ENCODE measurements at regions not wholly inside any gene's neighbourhood (a gene's known extent, or its start where the extent isn't known, plus 50 kb on each side); places are given as distances from the start of the nearest gene placed in this dataset.

DNA sequence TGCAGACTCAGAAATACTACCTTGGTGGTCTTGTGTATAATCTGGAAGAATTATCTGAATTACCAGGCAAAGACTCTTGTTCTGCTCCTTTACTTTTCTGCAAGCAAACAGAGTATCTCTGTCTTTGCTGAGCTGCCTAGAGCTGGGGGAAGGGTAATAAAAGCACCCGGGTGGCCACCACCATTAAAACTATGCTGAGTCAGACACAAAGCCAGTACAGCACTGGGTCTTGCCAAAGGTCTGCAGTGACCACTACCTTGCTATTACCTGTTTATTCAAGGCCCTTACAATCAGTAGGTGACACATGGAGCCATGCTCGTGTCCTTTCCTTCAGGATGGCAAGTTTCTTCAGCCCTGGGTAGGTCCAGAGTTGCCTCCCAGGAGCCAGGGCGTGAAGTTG lies 420.6 kb upstream of the CNTN5 start:
- Histone ChIP-seq H3K4me3 (ENCODE audit: low read length) (no peak overlapping the region), H3K27ac (ENCODE audit: low read depth, low read length) (no peak overlapping the region), H3K9me2 (replicated peaks; ENCODE audit: control insufficient read depth, low read length) (no peaks in the 10 kb centered on the region), H3K9me3 (ENCODE audit: control insufficient read depth, insufficient read depth, low read length) (no peaks in the 10 kb centered on the region), H3K4me2 (ENCODE audit: low read length) (no peak overlapping the region), H3F3A (ENCODE audit: control insufficient read depth, insufficient read depth) (no peaks in the 10 kb centered on the region), H3K4me1 (ENCODE audit: control insufficient read depth, low read length) (no peaks in the 10 kb centered on the region), H3K36me3 (ENCODE audit: control insufficient read depth, low read length) (no peaks in the 10 kb centered on the region), H3K79me2 (ENCODE audit: control insufficient read depth, low read length) (no peaks in the 10 kb centered on the region), H3K27me3 (ENCODE audit: control insufficient read depth, low read length) (no peaks in the 10 kb centered on the region), H4K20me1 (ENCODE audit: control insufficient read depth, insufficient read depth, low read depth, low read length) (no peaks in the 10 kb centered on the region)
- TF ChIP-seq, protein P1, sequence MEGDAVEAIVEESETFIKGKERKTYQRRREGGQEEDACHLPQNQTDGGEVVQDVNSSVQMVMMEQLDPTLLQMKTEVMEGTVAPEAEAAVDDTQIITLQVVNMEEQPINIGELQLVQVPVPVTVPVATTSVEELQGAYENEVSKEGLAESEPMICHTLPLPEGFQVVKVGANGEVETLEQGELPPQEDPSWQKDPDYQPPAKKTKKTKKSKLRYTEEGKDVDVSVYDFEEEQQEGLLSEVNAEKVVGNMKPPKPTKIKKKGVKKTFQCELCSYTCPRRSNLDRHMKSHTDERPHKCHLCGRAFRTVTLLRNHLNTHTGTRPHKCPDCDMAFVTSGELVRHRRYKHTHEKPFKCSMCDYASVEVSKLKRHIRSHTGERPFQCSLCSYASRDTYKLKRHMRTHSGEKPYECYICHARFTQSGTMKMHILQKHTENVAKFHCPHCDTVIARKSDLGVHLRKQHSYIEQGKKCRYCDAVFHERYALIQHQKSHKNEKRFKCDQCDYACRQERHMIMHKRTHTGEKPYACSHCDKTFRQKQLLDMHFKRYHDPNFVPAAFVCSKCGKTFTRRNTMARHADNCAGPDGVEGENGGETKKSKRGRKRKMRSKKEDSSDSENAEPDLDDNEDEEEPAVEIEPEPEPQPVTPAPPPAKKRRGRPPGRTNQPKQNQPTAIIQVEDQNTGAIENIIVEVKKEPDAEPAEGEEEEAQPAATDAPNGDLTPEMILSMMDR (IDR thresholded peaks at IDR 0.05; ENCODE audit: low read depth, low read length, poor library complexity, severe bottlenecking), result no peak
- no peak for TF ChIP-seq EZH2phosphoT487 (IDR thresholded peaks at IDR 0.05; ENCODE audit: borderline replicate concordance, low read length)

DNA sequence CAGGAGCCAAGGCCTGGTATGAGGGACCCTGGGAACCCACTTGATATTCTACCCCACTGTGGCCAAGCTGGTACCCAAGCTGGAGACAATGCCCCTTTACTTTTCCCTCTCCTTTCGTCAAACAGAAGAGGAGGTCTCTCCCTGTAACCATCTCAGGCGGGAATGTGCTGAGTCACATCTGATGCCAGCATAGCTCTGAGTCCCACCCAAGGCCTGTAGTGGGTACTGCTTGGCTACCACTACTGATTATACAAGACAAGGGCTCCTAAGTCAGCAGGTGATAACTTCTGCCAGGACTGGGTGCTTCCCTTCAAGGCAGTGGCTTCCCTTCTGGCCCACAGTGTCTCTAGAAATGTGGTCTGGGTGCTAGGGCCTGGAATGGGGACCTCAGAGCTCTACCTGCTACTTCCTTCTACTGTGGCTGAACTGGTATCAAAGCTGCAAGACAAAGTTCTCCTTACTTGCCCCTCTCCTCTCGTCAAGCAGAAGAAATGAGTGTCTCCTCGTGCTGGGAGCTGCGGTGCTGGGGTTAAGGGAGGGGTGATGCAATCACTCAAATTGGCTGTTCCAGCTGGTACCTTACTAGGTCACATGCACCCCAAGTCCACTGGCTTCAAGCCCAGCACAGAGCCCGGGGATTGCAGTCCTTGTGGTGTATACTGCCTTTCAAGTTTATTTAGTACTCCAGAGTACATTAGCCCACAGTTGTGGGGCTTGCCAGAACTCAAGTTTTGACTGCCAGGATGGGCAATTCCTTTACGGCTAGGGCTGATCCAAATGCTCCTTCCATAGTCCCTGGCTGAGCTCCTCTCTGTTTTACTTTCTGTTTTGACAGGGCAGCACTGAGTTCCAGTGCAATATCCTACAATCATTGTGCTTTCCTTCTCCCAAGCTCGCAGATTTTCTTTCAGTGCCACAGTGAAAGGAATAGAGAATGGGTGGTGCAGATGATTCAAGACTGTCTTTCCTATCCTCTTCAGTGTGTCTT lies 419.7 kb upstream of the CNTN5 start:
- no peak overlapping the region for H3K27ac ChIP-seq (ENCODE audit: low read depth, low read length)

DNA sequence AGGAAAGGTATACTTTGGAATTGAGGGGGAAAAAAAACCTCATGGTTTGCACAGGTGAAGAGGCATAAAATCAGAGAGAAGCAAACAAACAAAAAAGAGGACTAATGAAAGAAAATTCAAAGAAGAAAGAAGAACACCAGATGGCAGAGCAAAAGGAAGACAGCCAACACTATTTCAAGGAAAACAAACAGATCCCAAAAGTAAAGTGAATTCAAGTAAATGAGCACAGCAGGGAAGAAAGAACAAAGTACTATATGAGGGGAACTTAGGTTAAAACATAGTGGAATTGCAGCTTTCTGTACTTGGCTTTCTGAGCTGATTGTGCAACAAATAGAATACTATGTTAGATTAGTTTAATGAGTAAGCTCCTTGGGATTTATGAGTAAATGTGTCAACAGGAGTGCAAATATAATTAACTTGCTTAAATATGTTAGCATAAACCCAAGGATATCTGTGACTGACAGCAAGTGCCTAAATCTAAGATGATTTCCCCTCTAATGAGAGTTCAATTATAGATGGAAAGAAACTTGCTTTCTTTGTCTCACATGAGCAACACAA lies 404.6 kb upstream of the CNTN5 start:
- Histone ChIP-seq H3K27me3 (ENCODE audit: control insufficient read depth, low read length) (no peaks in the 10 kb centered on the region), H3F3A (ENCODE audit: control insufficient read depth, insufficient read depth) (no peaks in the 10 kb centered on the region), H3K4me3 (ENCODE audit: low read length) (no peak overlapping the region), H3K79me2 (ENCODE audit: control insufficient read depth, low read length) (no peaks in the 10 kb centered on the region), H4K20me1 (ENCODE audit: control insufficient read depth, insufficient read depth, low read depth, low read length) (no peaks in the 10 kb centered on the region), H3K36me3 (ENCODE audit: control insufficient read depth, low read length) (no peaks in the 10 kb centered on the region), H3K4me1 (ENCODE audit: control insufficient read depth, low read length) (no peaks in the 10 kb centered on the region), H3K9me3 (ENCODE audit: control insufficient read depth, insufficient read depth, low read length) (no peaks in the 10 kb centered on the region), H3K9me2 (replicated peaks; ENCODE audit: control insufficient read depth, low read length) (no peaks in the 10 kb centered on the region), H3K4me2 (ENCODE audit: low read length) (no peak overlapping the region), H3K27ac (ENCODE audit: low read depth, low read length) (no peak overlapping the region)
- TF ChIP-seq, protein P1 (IDR thresholded peaks at IDR 0.05; ENCODE audit: low read depth, low read length, poor library complexity, severe bottlenecking), result no peak
- TF ChIP-seq EZH2phosphoT487 (IDR thresholded peaks at IDR 0.05; ENCODE audit: borderline replicate concordance, low read length), result no peak

More for the DNA sequence above, 419.7 kb upstream of the CNTN5 start:
- no peaks in the 10 kb centered on the region for H3K4me1 ChIP-seq (ENCODE audit: control insufficient read depth, low read length)
- H3F3A ChIP-seq (ENCODE audit: control insufficient read depth, insufficient read depth), result no peaks in the 10 kb centered on the region
- H3K27me3 ChIP-seq (ENCODE audit: control insufficient read depth, low read length), result no peaks in the 10 kb centered on the region
- TF ChIP-seq, protein P1 (IDR thresholded peaks at IDR 0.05; ENCODE audit: low read depth, low read length, poor library complexity, severe bottlenecking), result no peak
- no peak for TF ChIP-seq EZH2phosphoT487 (IDR thresholded peaks at IDR 0.05; ENCODE audit: borderline replicate concordance, low read length)
- no peaks in the 10 kb centered on the region for H4K20me1 ChIP-seq (ENCODE audit: control insufficient read depth, insufficient read depth, low read depth, low read length)
- no peaks in the 10 kb centered on the region for H3K79me2 ChIP-seq (ENCODE audit: control insufficient read depth, low read length)
- H3K36me3 ChIP-seq (ENCODE audit: control insufficient read depth, low read length), result no peaks in the 10 kb centered on the region
- no peaks in the 10 kb centered on the region for H3K9me3 ChIP-seq (ENCODE audit: control insufficient read depth, insufficient read depth, low read length)
- H3K9me2 ChIP-seq (replicated peaks; ENCODE audit: control insufficient read depth, low read length), result no peaks in the 10 kb centered on the region
- no peak overlapping the region for H3K4me2 ChIP-seq (ENCODE audit: low read length)
- H3K4me3 ChIP-seq (ENCODE audit: low read length), result no peak overlapping the region
